ENCODE measurements at regions not wholly inside any gene's neighbourhood (a gene's known extent, or its start where the extent isn't known, plus 50 kb on each side); places are given as distances from the start of the nearest gene placed in this dataset.

DNA sequence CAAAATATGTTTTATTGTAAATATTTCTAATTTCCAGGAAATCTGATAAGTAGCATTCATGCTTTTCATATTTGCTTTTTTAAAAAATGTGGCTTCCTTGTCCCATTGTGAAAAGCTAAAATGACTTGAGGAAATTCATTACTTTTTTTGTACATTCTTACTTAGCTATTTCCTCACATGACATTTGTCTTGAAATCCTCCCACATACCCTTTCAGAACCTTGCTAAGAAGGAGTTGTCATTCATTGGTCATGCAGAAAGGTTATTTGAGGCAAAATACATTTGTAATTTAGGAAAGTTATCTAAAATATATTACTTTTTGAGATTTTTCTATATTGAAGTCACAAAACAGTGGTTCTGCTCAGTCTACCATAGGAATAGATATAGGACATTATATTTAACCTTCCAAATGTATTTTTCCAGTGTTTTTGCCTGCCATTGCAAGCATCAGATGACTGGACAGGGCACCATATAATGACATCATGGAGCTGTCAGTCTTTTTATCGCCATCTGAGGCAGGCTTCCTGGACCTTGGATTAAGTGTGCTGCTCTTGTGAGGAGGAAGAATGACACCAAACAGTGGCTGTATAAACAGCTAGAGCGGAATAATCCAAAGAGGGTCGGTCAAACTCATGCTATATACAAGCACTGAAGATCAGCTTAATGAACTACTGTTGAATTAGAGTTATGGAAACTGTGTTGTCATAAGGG, 109.4 kb upstream of the HCRTR2 start:
- TF ChIP-seq, protein P1, sequence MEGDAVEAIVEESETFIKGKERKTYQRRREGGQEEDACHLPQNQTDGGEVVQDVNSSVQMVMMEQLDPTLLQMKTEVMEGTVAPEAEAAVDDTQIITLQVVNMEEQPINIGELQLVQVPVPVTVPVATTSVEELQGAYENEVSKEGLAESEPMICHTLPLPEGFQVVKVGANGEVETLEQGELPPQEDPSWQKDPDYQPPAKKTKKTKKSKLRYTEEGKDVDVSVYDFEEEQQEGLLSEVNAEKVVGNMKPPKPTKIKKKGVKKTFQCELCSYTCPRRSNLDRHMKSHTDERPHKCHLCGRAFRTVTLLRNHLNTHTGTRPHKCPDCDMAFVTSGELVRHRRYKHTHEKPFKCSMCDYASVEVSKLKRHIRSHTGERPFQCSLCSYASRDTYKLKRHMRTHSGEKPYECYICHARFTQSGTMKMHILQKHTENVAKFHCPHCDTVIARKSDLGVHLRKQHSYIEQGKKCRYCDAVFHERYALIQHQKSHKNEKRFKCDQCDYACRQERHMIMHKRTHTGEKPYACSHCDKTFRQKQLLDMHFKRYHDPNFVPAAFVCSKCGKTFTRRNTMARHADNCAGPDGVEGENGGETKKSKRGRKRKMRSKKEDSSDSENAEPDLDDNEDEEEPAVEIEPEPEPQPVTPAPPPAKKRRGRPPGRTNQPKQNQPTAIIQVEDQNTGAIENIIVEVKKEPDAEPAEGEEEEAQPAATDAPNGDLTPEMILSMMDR (IDR thresholded peaks at IDR 0.05; ENCODE audit: insufficient read depth, low read length, poor library complexity, severe bottlenecking) = no peak
- no peak for TF ChIP-seq EZH2phosphoT487 (conservative IDR thresholded peaks at IDR 0.05; ENCODE audit: low read length)
